Left lung (tissue), 4 donors: ENCODE measurements at regions not wholly inside any gene's neighbourhood (a gene's known extent, or its start where the extent isn't known, plus 50 kb on each side); places are given as distances from the start of the nearest gene placed in this dataset.

Source experiments
- ATAC-seq: fragments of 200-7000 bp; cut with Tn5 transposase; one replicate; pipeline ENCODE4 v1.9.1; 2020; ENCODE audit warnings: moderate library complexity
- DNase-seq, 4 donors: peaks; one replicate each; pipeline ENCODE4 v3.0.0-alpha.2; 2013 to 2020
- H3K27ac ChIP-seq, 2 donors: fragments of 200-600 bp; sonication (generic) in 1 of 2; one replicate each; pipeline versions ENCODE4 v1.5.0 to v1.8.0; 2020 to 2021
- H3K27me3 ChIP-seq, 2 donors: fragments of 200-600 bp; sonication (generic) in 1 of 2; one replicate each; pipeline versions ENCODE4 v1.5.0 to v1.8.0; 2020 to 2021
- H3K36me3 ChIP-seq, 2 donors: fragments of 200-600 bp; sonication (generic) in 1 of 2; one replicate each; pipeline versions ENCODE4 v1.5.0 to v1.8.0; 2020 to 2021
- H3K4me1 ChIP-seq, 2 donors: fragments of 200-600 bp; one replicate each; pipeline ENCODE4 v1.8.0; 2021
- H3K4me3 ChIP-seq, 2 donors: fragments of 200-600 bp; sonication (generic) in 1 of 2; one replicate each; pipeline versions ENCODE4 v1.5.0 to v1.8.0; 2020 to 2021; ENCODE audit warnings: mild to moderate bottlenecking in 1 of 2
- H3K9me3 ChIP-seq, 2 donors: fragments of 200-600 bp; sonication (generic) in 1 of 2; one replicate each; pipeline versions ENCODE4 v1.5.0 to v1.8.0; 2020 to 2021
- CTCF ChIP-seq, 2 donors: fragments of 200-600 bp; sonication (generic) in 1 of 2; IDR thresholded peaks; one replicate each; pipeline versions ENCODE4 v1.5.0 to v1.8.0; 2021; ENCODE audit warnings: antibody characterized with exemption in 2 of 2
- intact Hi-C, 2 donors: fragments of 100-400 bp; cut with DNase I; formaldehyde crosslinking; loops; one replicate each; pipeline versions ENCODE4 v1.11.2 to v1.14.2; 2022
- donor health status: DM: no; HTN: yes; CAD: no.
- donor health status: DM: no; HTN: no; CAD: no.

DNA sequence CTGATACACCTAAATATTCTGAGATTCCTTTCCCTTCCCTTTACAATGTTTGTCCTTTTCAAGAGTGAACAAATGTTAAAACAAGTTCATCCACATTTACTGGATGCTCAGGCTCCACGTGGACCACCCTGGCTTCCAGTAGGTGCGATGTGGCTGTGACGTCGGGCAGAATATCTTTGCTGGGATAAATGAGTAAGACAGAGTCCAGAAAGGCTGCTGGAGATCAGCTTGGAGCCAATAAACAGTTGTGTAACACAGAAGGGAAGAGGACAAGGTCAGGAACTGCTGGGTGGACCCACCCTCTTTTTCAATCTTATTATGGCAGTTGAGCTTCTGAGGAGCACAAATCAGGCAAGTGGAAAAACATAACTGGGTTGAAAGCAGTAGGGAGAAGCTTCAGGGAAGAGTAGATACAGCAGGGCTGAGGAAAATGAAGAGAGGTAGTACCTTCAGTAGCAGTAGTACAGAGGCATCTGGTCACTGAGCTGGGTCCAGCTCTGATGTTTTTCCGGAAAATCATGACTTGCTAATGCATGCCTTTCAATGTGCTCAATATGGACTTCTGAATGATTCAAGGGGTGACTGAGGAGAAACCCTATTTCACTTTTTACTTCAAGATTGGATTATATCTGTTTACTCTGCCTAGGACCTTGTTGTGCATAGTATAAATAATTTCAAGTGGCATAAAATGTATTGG, 171.8 kb upstream of the MAD2L1 start:
- no peaks in the 10 kb centered on the region for H3K4me1 ChIP-seq
- H3K9me3 ChIP-seq: no peaks in the 10 kb centered on the region
- H3K4me3 ChIP-seq: no peak overlapping the region
- intact Hi-C loops: no loop called here
- no peaks in the 10 kb centered on the region for H3K36me3 ChIP-seq
- no peak overlapping the region for H3K27ac ChIP-seq
- no peaks in the 10 kb centered on the region for H3K27me3 ChIP-seq
- no peak for DNase-seq
- no peak for TF ChIP-seq CTCF (IDR thresholded peaks at IDR 0.05)
- ATAC-seq: no peak

DNA sequence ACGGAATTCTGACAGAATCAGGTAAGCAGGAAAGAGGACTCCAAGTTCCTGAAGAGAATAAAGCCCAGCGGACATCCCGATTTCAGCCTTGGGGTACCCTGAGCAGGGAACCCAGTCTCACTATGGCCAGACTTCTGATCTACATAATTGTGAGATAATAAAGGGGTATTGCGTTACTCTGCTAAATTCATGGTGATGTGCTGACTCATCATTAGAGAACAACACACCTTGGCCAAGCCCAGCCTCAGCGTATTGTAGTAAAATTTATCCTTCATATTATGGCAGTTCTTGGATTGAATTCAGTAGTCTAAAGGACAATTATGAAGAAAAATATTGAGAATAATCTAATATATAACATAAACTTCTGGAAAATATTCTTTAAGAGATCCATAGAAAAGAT, 170.2 kb upstream of the MAD2L1 start:
- no peaks in the 10 kb centered on the region for H3K36me3 ChIP-seq
- DNase-seq (no peak), ATAC-seq (no peak)
- intact Hi-C loops: no loop called here
- H3K27me3 ChIP-seq: no peaks in the 10 kb centered on the region
- no peak overlapping the region for H3K4me3 ChIP-seq
- no peaks in the 10 kb centered on the region for H3K9me3 ChIP-seq
- no peak overlapping the region for H3K27ac ChIP-seq
- no peak for TF ChIP-seq CTCF (IDR thresholded peaks at IDR 0.05)
- H3K4me1 ChIP-seq: no peaks in the 10 kb centered on the region

- Histone ChIP-seq H3K4me1 (no peaks in the 10 kb centered on the region), H3K27ac (no peak overlapping the region), H3K36me3 (no peaks in the 10 kb centered on the region), H3K9me3 (no peaks in the 10 kb centered on the region), H3K4me3 (no peak overlapping the region), H3K27me3 (no peaks in the 10 kb centered on the region)
- ATAC-seq (no peak), DNase-seq (no peak)
- intact Hi-C loops: no loop called here
- TF ChIP-seq CTCF (IDR thresholded peaks at IDR 0.05): no peak
These were observed 165.4 kb upstream of the MAD2L1 start for GRCh38 chr4:120232050-120232449.

DNA sequence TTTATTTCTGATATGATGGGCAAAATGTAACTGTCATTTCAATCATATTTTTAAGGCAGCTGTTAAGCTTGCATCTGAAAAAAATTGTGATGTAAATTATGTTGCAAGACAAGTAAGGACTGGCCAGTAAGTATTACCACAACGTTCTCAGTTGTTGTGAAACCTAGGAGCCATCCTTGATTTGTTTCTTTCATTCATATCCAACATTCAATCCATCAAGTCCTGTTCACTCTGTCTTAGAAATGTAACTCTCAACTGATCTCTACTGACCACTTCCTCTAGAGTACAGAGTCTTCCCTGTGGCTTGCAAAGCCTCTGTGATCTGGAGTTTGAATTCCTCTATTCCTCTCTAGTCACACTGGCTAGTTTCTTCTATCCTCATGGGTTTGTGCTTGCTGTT, 161.4 kb upstream of the MAD2L1 start:
- ATAC-seq: peak; percentile 34

GRCh38 chr4:120227554-120227953, 160.9 kb upstream of the MAD2L1 start:
- DNase-seq (no peak), ATAC-seq (no peak)
- TF ChIP-seq CTCF (IDR thresholded peaks at IDR 0.05): no peak
- H3K27me3 ChIP-seq: no peaks in the 10 kb centered on the region
- no peak overlapping the region for H3K27ac ChIP-seq
- no peaks in the 10 kb centered on the region for H3K36me3 ChIP-seq
- H3K9me3 ChIP-seq: no peaks in the 10 kb centered on the region
- intact Hi-C loops: no loop called here
- no peak overlapping the region for H3K4me3 ChIP-seq
- no peaks in the 10 kb centered on the region for H3K4me1 ChIP-seq

More for the DNA sequence above, 161.4 kb upstream of the MAD2L1 start:
- no peak overlapping the region for H3K4me3 ChIP-seq
- H3K36me3 ChIP-seq: no peaks in the 10 kb centered on the region
- H3K27me3 ChIP-seq: no peaks in the 10 kb centered on the region
- no peak overlapping the region for H3K27ac ChIP-seq
- peak in 1 of 4 donors; percentile 22 for DNase-seq
- TF ChIP-seq CTCF (IDR thresholded peaks at IDR 0.05): no peak
- intact Hi-C loops: no loop called here
- no peaks in the 10 kb centered on the region for H3K4me1 ChIP-seq
- no peaks in the 10 kb centered on the region for H3K9me3 ChIP-seq
